Body of pancreas (tissue), 4 donors: ENCODE measurements at regions not wholly inside any gene's neighbourhood (a gene's known extent, or its start where the extent isn't known, plus 50 kb on each side); places are given as distances from the start of the nearest gene placed in this dataset.

Experiments
- CTCF ChIP-seq, 7 experiments: fragments of 450-650 bp in 4 of 7; fragments of 200-600 bp in 3 of 7; sonication (generic) in 3 of 7; IDR thresholded peaks; one replicate each; pipeline ENCODE4 v1.5.1; 2016 to 2019; ENCODE audit warnings: antibody characterized with exemption in 7 of 7
- POLR2A ChIP-seq, 3 donors: fragments of 450-650 bp; IDR thresholded peaks; one replicate each; pipeline ENCODE4 v1.6.1; 2016; ENCODE audit warnings: antibody characterized with exemption in 3 of 3, mild to moderate bottlenecking in 2 of 3

GRCh38 chr13:85728811-85729210, 70.4 kb downstream of the SLITRK6 start:
- no peak for TF ChIP-seq CTCF (IDR thresholded peaks at IDR 0.05)
- no peak for TF ChIP-seq POLR2A (IDR thresholded peaks at IDR 0.05)
